ENCODE measurements at regions not wholly inside any gene's neighbourhood (a gene's known extent, or its start where the extent isn't known, plus 50 kb on each side); places are given as distances from the start of the nearest gene placed in this dataset.
"Not testable (repeated sequence)": the region's sequence is repeated elsewhere in the genome, so short reads cannot be mapped to it uniquely, and the experiment has no call there.

DNA sequence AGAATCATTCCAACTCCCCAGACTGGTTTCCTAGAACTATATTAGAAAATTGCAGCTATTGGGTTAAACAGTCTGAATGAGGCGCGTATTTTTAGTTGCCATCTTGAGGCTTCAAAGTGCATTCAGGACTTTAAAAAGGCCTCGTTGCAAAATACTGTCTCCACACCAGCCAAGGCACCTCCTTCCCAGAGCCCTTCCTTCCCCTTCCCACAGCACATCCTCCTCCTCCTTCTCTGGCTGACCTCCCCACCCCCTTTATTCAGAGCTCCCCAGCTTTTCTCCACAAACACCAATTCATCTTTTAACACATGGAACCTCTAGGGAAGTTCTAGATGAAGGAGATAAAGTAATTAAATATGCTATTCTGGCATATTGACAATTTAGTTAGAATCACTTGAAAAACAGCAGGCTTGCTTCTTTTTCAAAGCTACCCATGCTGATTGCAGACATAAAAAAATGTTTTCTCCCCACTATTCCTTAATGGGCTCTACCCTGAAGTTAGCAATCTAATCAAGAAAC lies 90.3 kb downstream of the RTP5 start:
- DNase-seq: no peak

GRCh38 chr2:241961454-241961853 lies 91.9 kb downstream of the RTP5 start:
- DNase-seq: no peak

GRCh38 chr2:241964133-241964532 lies 94.6 kb downstream of the RTP5 start:
- no peak for DNase-seq

GRCh38 chr2:241965931-241966412 lies 96.4 kb downstream of the RTP5 start:
- peak; percentile 65 for DNase-seq

DNA sequence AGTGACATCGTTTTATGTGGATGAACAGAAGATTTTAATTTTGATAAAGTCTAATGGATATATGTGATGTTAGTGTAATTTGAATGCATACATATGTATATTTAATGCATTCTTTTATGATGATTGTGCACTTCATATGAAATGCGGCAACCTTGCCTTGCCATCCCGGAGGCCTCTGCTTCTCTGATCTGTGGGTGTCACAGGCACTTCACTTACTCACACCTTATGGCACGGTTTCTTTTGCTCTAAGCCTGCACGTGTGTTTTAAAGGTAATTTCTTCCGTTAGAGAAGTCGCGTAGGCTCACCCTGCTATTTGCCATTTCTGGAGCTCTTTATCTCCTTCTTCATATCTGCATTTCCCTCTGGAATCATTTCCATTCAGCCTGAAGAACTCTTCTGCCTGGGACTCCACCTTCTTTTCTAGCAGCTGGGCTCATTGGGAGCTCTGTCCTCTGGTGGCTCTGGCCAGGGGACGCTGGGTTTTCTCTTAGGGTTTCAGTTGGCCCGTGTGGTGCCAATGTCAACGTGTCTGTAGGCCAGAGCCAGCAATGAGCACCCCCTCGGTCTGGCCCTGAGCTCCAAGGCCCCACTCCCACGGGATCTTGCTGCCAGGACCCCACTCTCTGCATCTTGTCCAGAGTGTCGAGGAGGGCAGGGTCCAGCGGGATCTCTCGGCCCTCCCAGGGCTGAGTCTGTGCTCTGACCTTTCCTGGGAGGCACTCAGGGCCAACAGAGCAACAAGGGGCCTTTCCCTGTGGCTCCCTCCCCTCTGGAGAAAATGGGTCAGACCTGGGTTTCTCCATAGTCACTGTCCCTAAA lies 97.3 kb downstream of the RTP5 start:
- no peak for DNase-seq

DNA sequence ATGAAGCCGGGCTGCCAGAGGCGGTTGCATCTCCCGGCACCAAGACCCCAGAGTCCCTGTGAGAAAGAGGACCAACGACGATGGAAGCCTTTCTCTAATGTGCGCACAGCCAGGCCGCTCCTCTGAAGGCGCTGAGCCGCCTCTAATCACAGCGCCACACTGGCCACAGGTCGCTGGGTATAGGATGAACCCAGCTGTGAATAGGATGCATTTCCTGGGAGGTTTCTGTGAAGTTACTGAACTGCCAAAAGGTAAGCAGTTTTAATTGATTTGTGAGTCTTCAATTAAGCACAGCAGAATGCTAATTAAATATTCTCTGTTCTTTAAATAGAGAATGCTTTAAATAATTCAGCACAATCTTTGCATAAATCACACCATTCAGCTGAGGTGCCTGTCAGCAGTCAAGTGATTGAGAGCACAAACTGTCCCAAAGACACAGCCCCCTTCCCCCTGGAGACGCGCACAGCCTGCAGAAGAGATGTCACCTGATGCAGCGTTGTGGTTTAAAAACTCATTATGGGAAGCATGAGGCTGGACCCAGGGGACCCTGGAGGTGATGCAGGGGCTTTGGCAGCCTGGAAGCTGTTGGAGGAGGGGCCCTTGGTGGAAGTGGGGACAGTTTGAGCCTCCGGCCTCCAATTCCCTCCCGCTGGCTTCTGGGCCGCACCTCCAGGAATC lies 98.1 kb downstream of the RTP5 start:
- no peak for DNase-seq

DNA sequence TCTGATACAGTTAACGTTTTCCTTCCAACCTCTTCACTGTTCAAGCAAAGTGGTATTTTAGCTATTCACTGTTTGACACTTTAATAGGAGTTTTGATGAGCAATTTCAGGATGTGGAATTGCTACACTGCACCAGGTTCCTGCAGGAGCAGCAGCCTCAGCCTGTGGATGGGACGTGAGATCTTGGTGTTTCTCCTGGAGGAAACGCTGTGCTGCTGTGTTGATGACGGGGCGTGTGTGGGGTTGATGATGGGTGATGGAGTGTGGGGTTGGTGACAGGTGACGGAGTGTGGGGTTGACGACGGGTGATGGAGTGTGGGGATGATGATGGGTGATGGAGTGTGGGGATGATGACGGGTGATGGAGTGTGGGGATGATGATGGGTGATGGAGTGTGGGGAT lies 98.9 kb downstream of the RTP5 start:
- no peak for DNase-seq

DNA sequence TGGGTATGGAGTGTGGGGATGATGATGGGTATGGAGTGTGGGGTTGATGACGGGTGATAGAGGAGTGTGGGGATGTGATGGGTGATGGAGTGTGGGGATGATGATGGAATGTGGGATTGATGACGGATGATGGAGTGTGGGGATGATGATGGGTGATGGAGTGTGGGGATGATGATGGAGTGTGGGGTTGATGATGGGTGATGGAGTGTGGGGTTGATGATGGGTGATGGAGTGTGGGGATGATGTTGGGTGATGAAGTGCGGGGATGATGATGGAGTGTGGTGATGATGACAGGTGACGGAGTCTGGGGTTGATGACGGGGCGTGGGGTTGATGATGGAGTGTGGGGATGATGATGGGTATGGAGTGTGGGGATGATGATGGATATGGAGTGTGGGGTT lies 99.7 kb downstream of the RTP5 start:
- not testable (repeated sequence) for DNase-seq

DNA sequence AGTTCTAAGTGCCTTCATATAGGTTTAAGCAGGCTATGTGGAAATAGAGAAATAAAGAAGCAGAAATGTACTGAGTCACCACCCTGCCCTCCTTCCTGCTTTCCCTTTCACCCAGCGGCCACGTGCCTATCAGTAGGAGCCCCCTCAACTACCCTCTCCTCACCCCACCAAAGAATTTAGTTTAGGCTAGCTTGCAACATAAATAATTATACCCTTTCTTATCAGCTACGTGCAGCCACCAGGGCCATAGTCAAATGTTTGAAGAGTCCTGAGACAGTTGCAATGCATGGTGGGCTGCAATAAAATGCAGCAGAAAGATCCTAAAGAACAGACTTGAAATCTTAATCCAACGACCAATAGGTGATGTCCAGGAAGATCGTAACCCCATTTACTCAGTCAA lies 101.2 kb downstream of the RTP5 start:
- DNase-seq: no peak

GRCh38 chr2:241974096-241974495 lies 104.6 kb downstream of the RTP5 start:
- DNase-seq: no peak

GRCh38 chr2:241974851-241975592 lies 105.5 kb downstream of the RTP5 start:
- no peak for DNase-seq

GRCh38 chr2:241975593-241976284 lies 106.2 kb downstream of the RTP5 start:
- no peak for DNase-seq

- no peak for DNase-seq
Measured at GRCh38 chr2:241976296-241976695, 106.8 kb downstream of the RTP5 start.

DNA sequence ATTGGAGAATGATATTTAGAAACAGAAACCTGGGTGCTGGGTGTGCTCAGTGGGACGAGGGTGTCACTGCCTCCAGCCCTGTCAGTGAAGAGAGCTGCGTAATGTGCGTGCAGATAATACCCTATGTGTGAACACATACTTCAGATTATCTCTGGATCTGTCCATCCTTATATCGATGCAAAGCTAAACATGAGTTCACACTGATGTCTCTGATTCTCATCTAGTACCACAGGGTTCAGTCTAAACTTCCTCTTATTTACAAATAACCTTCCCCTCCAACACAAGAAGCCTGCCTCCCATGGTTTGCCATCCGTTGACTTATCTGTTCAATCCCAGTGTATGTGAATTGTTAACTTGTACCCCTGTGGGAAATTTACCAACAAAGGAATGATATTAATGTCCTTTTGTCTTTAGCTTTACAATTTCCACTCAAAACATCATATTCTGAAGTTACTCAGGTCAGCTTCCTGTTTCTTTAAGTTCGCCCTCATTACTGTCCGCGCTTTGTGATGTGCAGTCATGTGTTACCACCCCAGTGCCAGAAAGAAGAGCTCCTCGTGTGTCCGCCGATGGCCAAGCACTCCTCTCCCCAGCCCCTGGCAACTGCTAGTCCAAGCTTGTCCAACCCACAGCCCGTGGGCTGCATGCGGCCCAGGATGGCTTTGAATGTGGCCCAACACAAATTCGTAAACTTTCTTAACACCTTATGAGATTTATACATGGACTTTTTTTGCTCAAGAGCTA lies 108.2 kb downstream of the RTP5 start:
- DNase-seq: no peak

DNA sequence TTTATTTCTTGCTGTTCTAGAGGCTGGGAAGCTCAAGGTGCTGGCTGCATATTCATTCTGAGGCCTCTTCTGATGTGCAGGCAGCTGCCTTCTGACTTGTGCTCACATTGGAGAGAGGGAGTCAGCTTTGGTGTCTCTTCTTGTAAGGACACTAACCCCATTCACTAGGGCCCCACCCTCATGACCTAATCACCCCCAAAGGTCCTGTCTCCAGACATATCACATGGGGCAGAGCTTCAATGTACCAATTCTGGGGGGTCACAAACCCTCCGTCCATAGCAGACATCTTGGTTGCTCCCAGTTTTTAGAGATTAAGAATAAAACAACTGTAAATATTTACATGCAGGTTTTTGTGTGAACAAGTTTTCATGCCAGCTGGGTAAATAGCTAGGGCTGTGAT lies 109.1 kb downstream of the RTP5 start:
- no peak for DNase-seq

GRCh38 chr2:241980193-241980592 lies 110.7 kb downstream of the RTP5 start:
- DNase-seq: no peak

- no peak for DNase-seq
Measured at GRCh38 chr2:241981076-241981700, 111.7 kb downstream of the RTP5 start.

GRCh38 chr2:241982706-241983570 lies 113.4 kb downstream of the RTP5 start:
- no peak for DNase-seq

DNA sequence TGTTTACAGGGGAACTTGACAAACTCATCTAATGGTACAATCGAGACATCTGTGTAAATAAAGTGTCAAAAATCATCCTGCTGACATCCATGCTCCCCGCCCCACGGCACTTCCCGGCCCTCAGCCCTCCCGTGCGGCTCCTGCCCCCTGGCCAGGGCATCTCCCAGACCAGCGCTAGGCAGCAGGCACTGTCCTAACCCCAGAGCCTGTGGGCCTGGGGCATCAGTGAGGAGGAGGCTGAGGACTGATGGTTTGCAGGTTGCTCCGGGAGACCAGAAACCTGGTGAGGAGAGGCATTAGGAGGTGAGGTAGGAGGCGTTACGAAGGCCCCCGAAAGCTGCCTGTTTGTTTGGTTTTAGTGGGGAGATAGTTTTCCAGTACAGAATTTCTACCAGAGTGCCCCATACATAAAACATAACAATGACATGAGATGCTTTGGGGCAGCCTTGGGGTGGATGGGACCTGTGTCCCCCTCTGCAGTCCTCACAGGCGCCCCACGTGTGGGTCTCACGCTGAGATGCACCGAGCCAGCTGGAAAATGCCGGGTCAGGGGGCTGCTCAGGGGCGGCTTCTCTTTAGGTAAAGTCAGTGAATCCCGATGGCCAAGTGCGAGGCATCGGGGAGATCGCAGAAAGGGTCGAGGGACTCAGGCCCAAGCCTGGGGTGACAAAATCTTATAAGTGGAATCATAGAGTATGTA lies 114.2 kb downstream of the RTP5 start:
- DNase-seq: no peak

DNA sequence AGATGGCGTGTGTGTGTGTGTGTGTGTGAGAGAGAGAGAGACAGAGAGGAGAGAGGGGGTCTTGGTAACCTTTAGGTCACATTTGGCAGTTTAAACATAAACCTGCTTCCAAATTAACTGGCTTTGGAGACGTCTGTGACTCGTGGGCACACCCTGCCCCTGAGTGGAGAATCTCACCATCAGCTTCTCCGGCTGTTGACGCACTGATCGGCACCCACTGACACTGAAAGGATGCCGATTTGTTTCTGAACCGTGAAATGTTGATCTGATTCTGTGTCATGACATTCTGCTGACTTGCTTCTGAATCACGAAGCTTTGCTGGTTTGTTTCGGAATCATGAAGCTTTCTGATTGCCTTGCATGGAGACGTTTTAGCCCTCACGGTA lies 114.7 kb downstream of the RTP5 start:
- no peak for DNase-seq

All from hindlimb muscle (tissue), 1 donor.